HG02588 (cell line): ENCODE measurements at regions not wholly inside any gene's neighbourhood (a gene's known extent, or its start where the extent isn't known, plus 50 kb on each side); places are given as distances from the start of the nearest gene placed in this dataset.
"Not testable (repeated sequence)": the region's sequence is repeated elsewhere in the genome, so short reads cannot be mapped to it uniquely, and the experiment has no call there.

ENCODE experiments used
- ATAC-seq: cut with Tn5 transposase; IDR thresholded peaks from one replicate; pipeline ENCODE4 v1.9.1; 2021; ENCODE audit warnings: mild to moderate bottlenecking, moderate library complexity; ENCODE audit not compliant: unreplicated experiment

- ATAC-seq: no peak
These were observed 90.3 kb downstream of the RPL27A start for GRCh38 chr11:8772571-8773519.

- ATAC-seq: no peak
These were observed 91.4 kb downstream of the RPL27A start for GRCh38 chr11:8773916-8774539.

GRCh38 chr11:8774916-8775315 lies 92.3 kb downstream of the RPL27A start:
- ATAC-seq: not testable (repeated sequence)

GRCh38 chr11:8775332-8775731 lies 92.7 kb downstream of the RPL27A start:
- ATAC-seq: no peak

- no peak for ATAC-seq
These were observed 93.1 kb downstream of the RPL27A start for GRCh38 chr11:8775734-8776133.

- ATAC-seq: no peak
These were observed 93.6 kb downstream of the RPL27A start for GRCh38 chr11:8776209-8776608.

- ATAC-seq: no peak
These were observed 95.5 kb downstream of the RPL27A start for GRCh38 chr11:8777907-8778767.

- ATAC-seq: no peak
These were observed 96.5 kb downstream of the RPL27A start for GRCh38 chr11:8779107-8779506.

- ATAC-seq: no peak
These were observed 97.1 kb downstream of the RPL27A start for GRCh38 chr11:8779732-8780131.

GRCh38 chr11:8784954-8785353 lies 102.4 kb downstream of the RPL27A start:
- ATAC-seq: no peak

GRCh38 chr11:8785457-8785856 lies 102.9 kb downstream of the RPL27A start:
- ATAC-seq: no peak

GRCh38 chr11:8785998-8786397 lies 103.4 kb downstream of the RPL27A start:
- ATAC-seq: no peak

- no peak for ATAC-seq
These were observed 104.3 kb downstream of the RPL27A start for GRCh38 chr11:8786933-8787332.

GRCh38 chr11:8787372-8787771 lies 104.8 kb downstream of the RPL27A start:
- no peak for ATAC-seq

- ATAC-seq: no peak
These were observed 106.0 kb downstream of the RPL27A start for GRCh38 chr11:8788616-8789015.

GRCh38 chr11:8789864-8790263 lies 107.3 kb downstream of the RPL27A start:
- ATAC-seq: no peak

GRCh38 chr11:8790968-8791367 lies 108.4 kb downstream of the RPL27A start:
- no peak for ATAC-seq

GRCh38 chr11:8792710-8793109 lies 110.1 kb downstream of the RPL27A start:
- no peak for ATAC-seq

GRCh38 chr11:8793114-8793777 lies 110.7 kb downstream of the RPL27A start:
- no peak for ATAC-seq

GRCh38 chr11:8794126-8794525 lies 111.5 kb downstream of the RPL27A start:
- no peak for ATAC-seq

GRCh38 chr11:8794677-8795103 lies 112.1 kb downstream of the RPL27A start:
- ATAC-seq: no peak
